MM.1S (cell line): ENCODE measurements at regions not wholly inside any gene's neighbourhood (a gene's known extent, or its start where the extent isn't known, plus 50 kb on each side); places are given as distances from the start of the nearest gene placed in this dataset.

Experiments used
- DNase-seq: peaks from one replicate; pipeline ENCODE4 v3.0.0-alpha.2; 2015
- H2AFZ ChIP-seq: fragments of 300-600 bp; sonication (generic); 2 replicates; pipeline ENCODE4 v1.6.0; 2016; ENCODE audit warnings: antibody characterized with exemption, low read length
- H3F3A ChIP-seq: fragments of 300-600 bp; sonication (generic); 2 replicates; pipeline ENCODE4 v1.6.1; 2016; ENCODE audit warnings: mild to moderate bottlenecking, antibody characterized with exemption, low read length, moderate library complexity, mixed read lengths; ENCODE audit not compliant: insufficient read depth
- H3K27ac ChIP-seq: fragments of 300-600 bp; sonication (generic); 2 replicates; pipeline ENCODE4 v1.5.1; 2016; ENCODE audit warnings: mild to moderate bottlenecking, low read length
- H3K27me3 ChIP-seq: fragments of 300-600 bp; sonication (generic); replicated peaks from 2 replicates; pipeline ENCODE4 v1.6.0; 2016; ENCODE audit warnings: low read length; ENCODE audit not compliant: insufficient read depth
- H3K36me3 ChIP-seq: fragments of 300-600 bp; sonication (generic); replicated peaks from 2 replicates; pipeline ENCODE4 v1.6.1; 2016; ENCODE audit warnings: mild to moderate bottlenecking, low read length, mixed read lengths; ENCODE audit not compliant: insufficient read depth
- H3K4me1 ChIP-seq: fragments of 300-600 bp; sonication (generic); 2 replicates; pipeline ENCODE4 v1.6.1; 2016; ENCODE audit warnings: low read length, mixed read lengths
- H3K4me2 ChIP-seq: fragments of 300-600 bp; sonication (generic); 2 replicates; pipeline ENCODE4 v1.6.0; 2016; ENCODE audit warnings: low read depth, low read length
- H3K4me3 ChIP-seq: fragments of 300-600 bp; sonication (generic); 2 replicates; pipeline ENCODE4 v1.5.1; 2016; ENCODE audit warnings: low read length, mixed read lengths
- H3K79me2 ChIP-seq: fragments of 300-600 bp; sonication (generic); 2 replicates; pipeline ENCODE4 v1.6.1; 2016; ENCODE audit warnings: mixed run types, low read length, mixed read lengths
- H3K9ac ChIP-seq: fragments of 300-600 bp; sonication (generic); 2 replicates; pipeline ENCODE4 v1.6.1; 2016; ENCODE audit warnings: low read length, mixed read lengths
- H3K9me2 ChIP-seq: fragments of 300-600 bp; sonication (generic); replicated peaks from 2 replicates; pipeline ENCODE4 v1.6.1; 2016; ENCODE audit warnings: mild to moderate bottlenecking, low read length, mixed read lengths; ENCODE audit not compliant: insufficient read depth
- H3K9me3 ChIP-seq: fragments of 300-600 bp; sonication (generic); replicated peaks from 2 replicates; pipeline ENCODE4 v1.6.1; 2016; ENCODE audit warnings: mild to moderate bottlenecking, low read length, mixed read lengths; ENCODE audit not compliant: insufficient read depth
- H4K20me1 ChIP-seq: fragments of 300-600 bp; sonication (generic); 2 replicates; pipeline ENCODE4 v1.6.1; 2016; ENCODE audit warnings: mild to moderate bottlenecking, low read length, moderate library complexity, mixed read lengths; ENCODE audit not compliant: insufficient read depth
- EZH2 ChIP-seq: fragments of 300-600 bp; sonication (generic); optimal IDR thresholded peaks from 2 replicates; pipeline ENCODE3; 2017; ENCODE audit warnings: low read depth, mild to moderate bottlenecking, antibody characterized with exemption, low read length, mixed read lengths
- EZH2phosphoT487 ChIP-seq: fragments of 300-600 bp; sonication (generic); IDR thresholded peaks from 2 replicates; pipeline ENCODE4 v1.6.1; 2018; ENCODE audit warnings: antibody characterized with exemption, low read length
- TF ChIP-seq, protein P1 (sequence below): fragments of 300-600 bp; sonication (generic); IDR thresholded peaks from 2 replicates; pipeline ENCODE4 v1.5.1; 2016; ENCODE audit warnings: antibody characterized with exemption, low read length, mixed read lengths

DNA sequence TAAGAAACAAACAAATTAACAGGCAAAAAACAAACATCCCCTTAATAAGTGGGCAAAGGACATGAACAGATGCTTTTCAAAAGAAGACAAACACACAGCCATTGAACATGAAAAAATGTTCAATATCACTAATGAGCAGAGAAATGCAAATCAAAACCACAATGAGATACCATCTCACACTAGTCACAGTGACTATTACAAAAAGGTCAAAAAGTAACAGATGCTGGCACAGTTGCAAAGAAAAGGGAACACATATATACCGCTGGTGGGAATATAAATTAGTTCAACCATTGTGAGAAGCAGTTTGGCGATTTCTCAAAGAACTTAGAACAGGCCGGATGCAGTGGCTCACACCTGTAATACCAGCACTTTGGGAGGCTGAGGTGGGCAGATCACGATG is 146.1 kb upstream of the NEIL3 start:
- Histone ChIP-seq H3F3A (no peaks in the 10 kb centered on the region), H3K9ac (no peak overlapping the region), H3K27me3 (no peaks in the 10 kb centered on the region), H3K36me3 (no peaks in the 10 kb centered on the region), H3K4me2 (no peak overlapping the region), H3K4me1 (no peaks in the 10 kb centered on the region), H3K9me2 (no peaks in the 10 kb centered on the region), H4K20me1 (no peaks in the 10 kb centered on the region), H3K79me2 (no peaks in the 10 kb centered on the region), H3K9me3 (no peaks in the 10 kb centered on the region), H2AFZ (no peak overlapping the region), H3K4me3 (no peak overlapping the region), H3K27ac (no peak overlapping the region)
- no peak for DNase-seq
- TF ChIP-seq EZH2phosphoT487: no peak
- TF ChIP-seq EZH2: no peak
- TF ChIP-seq, protein P1, sequence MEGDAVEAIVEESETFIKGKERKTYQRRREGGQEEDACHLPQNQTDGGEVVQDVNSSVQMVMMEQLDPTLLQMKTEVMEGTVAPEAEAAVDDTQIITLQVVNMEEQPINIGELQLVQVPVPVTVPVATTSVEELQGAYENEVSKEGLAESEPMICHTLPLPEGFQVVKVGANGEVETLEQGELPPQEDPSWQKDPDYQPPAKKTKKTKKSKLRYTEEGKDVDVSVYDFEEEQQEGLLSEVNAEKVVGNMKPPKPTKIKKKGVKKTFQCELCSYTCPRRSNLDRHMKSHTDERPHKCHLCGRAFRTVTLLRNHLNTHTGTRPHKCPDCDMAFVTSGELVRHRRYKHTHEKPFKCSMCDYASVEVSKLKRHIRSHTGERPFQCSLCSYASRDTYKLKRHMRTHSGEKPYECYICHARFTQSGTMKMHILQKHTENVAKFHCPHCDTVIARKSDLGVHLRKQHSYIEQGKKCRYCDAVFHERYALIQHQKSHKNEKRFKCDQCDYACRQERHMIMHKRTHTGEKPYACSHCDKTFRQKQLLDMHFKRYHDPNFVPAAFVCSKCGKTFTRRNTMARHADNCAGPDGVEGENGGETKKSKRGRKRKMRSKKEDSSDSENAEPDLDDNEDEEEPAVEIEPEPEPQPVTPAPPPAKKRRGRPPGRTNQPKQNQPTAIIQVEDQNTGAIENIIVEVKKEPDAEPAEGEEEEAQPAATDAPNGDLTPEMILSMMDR: no peak

DNA sequence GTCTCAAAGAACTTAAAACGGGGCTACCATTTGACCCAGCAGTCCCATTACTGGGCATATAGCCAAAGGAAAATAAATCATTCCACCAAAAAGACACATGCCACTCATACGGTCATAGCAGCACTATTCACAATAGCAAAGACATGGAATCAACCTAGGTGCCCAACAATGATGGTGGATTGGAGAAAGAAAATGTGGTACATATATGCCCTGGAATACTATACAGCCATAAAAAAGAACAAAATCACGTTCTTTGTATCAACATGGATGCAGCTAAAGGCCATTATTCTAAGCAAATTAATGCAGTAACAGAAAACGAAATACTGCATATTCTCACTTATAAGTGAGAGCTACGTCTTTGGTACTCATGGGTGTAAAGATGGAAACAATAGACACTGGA is 138.1 kb upstream of the NEIL3 start:
- Histone ChIP-seq H2AFZ (no peak overlapping the region), H3K4me2 (no peak overlapping the region), H3K9me2 (no peaks in the 10 kb centered on the region), H3K4me3 (no peak overlapping the region), H3K9ac (no peak overlapping the region), H3F3A (no peaks in the 10 kb centered on the region), H3K27me3 (no peaks in the 10 kb centered on the region), H4K20me1 (no peaks in the 10 kb centered on the region), H3K4me1 (no peaks in the 10 kb centered on the region), H3K36me3 (no peaks in the 10 kb centered on the region), H3K79me2 (no peaks in the 10 kb centered on the region), H3K27ac (no peak overlapping the region), H3K9me3 (no peaks in the 10 kb centered on the region)
- DNase-seq: no peak
- TF ChIP-seq, protein P1: no peak
- no peak for TF ChIP-seq EZH2
- no peak for TF ChIP-seq EZH2phosphoT487

DNA sequence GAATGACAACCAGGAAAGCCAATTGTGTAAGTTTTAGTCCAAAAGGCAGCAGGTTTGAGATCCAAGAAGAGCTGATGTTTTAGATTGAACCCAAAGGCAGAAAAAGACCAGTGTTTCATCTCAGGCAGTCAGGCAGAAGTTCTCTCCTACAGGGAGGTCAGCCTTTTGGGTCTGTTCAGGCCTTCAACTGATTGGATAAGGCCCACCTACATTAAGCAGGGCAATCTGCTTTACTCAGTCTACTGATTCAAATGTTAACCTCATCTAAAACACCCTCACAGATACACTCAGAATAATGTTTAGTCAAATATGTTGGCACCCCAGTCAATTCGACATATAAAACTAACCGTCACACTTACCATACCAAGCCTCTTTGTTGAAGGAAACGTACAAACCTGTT is 134.2 kb upstream of the NEIL3 start:
- H3K27ac ChIP-seq: no peak overlapping the region
- no peak overlapping the region for H2AFZ ChIP-seq
- H4K20me1 ChIP-seq: no peaks in the 10 kb centered on the region
- no peaks in the 10 kb centered on the region for H3K9me2 ChIP-seq
- no peaks in the 10 kb centered on the region for H3K36me3 ChIP-seq
- H3K4me2 ChIP-seq: no peak overlapping the region
- no peaks in the 10 kb centered on the region for H3K9me3 ChIP-seq
- no peaks in the 10 kb centered on the region for H3K79me2 ChIP-seq
- TF ChIP-seq, protein P1: no peak
- TF ChIP-seq EZH2phosphoT487: no peak
- no peak for TF ChIP-seq EZH2
- H3K4me3 ChIP-seq: no peak overlapping the region
- DNase-seq: no peak
- no peaks in the 10 kb centered on the region for H3F3A ChIP-seq
- no peak overlapping the region for H3K9ac ChIP-seq
- no peaks in the 10 kb centered on the region for H3K27me3 ChIP-seq
- H3K4me1 ChIP-seq: no peaks in the 10 kb centered on the region
